Stomach (tissue), 4 donors: ENCODE measurements at regions not wholly inside any gene's neighbourhood (a gene's known extent, or its start where the extent isn't known, plus 50 kb on each side); places are given as distances from the start of the nearest gene placed in this dataset.

Experiments
- POLR2A ChIP-seq, 4 donors: fragments of 450-650 bp; IDR thresholded peaks; one replicate each; pipeline ENCODE4 v1.6.1; 2016; ENCODE audit warnings: antibody characterized with exemption in 4 of 4, control low read depth in 2 of 4, mild to moderate bottlenecking in 1 of 4, moderate library complexity in 1 of 4
- TF ChIP-seq, protein P1 (sequence below), 7 experiments: fragments of 450-650 bp in 4 of 7; fragments of 200-600 bp in 3 of 7; sonication (generic) in 3 of 7; IDR thresholded peaks; one replicate each; pipeline ENCODE4 v1.5.1; 2016 to 2019; ENCODE audit warnings: antibody characterized with exemption in 7 of 7, control low read depth in 2 of 7, mild to moderate bottlenecking in 1 of 7

- TF ChIP-seq, protein P1, sequence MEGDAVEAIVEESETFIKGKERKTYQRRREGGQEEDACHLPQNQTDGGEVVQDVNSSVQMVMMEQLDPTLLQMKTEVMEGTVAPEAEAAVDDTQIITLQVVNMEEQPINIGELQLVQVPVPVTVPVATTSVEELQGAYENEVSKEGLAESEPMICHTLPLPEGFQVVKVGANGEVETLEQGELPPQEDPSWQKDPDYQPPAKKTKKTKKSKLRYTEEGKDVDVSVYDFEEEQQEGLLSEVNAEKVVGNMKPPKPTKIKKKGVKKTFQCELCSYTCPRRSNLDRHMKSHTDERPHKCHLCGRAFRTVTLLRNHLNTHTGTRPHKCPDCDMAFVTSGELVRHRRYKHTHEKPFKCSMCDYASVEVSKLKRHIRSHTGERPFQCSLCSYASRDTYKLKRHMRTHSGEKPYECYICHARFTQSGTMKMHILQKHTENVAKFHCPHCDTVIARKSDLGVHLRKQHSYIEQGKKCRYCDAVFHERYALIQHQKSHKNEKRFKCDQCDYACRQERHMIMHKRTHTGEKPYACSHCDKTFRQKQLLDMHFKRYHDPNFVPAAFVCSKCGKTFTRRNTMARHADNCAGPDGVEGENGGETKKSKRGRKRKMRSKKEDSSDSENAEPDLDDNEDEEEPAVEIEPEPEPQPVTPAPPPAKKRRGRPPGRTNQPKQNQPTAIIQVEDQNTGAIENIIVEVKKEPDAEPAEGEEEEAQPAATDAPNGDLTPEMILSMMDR (IDR thresholded peaks at IDR 0.05), result no peak
- TF ChIP-seq POLR2A (IDR thresholded peaks at IDR 0.05), result no peak
Observed at GRCh38 chrX:69232945-69233344, 67.7 kb upstream of the PJA1 start.
